ENCODE measurements at regions not wholly inside any gene's neighbourhood (a gene's known extent, or its start where the extent isn't known, plus 50 kb on each side); places are given as distances from the start of the nearest gene placed in this dataset.

GRCh38 chr5:33371660-33372059 is 69.1 kb upstream of the TARS1 start:
- no peak for TF ChIP-seq CTCF (IDR thresholded peaks at IDR 0.05)
- H3K9me3 ChIP-seq = no peaks in the 10 kb centered on the region
- no peaks in the 10 kb centered on the region for H3K36me3 ChIP-seq
- H3K27me3 ChIP-seq = no peaks in the 10 kb centered on the region
- no peak overlapping the region for H3K27ac ChIP-seq
- peaks cover 0 to 11% of the 10 kb centered on the region in 2 donors for H3K4me1 ChIP-seq
- intact Hi-C loops (cut with DNase I) = no loop called here
- DNase-seq (ENCODE audit: low spot score in 2 of 2) = no peak
- H3K4me3 ChIP-seq = no peak overlapping the region

- H3K4me3 ChIP-seq = no peak overlapping the region
- no peaks in the 10 kb centered on the region for H3K27me3 ChIP-seq
- intact Hi-C loops (cut with DNase I) = no loop called here
- H3K9me3 ChIP-seq = no peaks in the 10 kb centered on the region
- H3K4me1 ChIP-seq = peaks cover 0 to 11% of the 10 kb centered on the region in 2 donors
- TF ChIP-seq CTCF (IDR thresholded peaks at IDR 0.05) = no peak
- no peak overlapping the region for H3K27ac ChIP-seq
- no peak for DNase-seq (ENCODE audit: low spot score in 2 of 2)
- no peaks in the 10 kb centered on the region for H3K36me3 ChIP-seq
Measured at GRCh38 chr5:33372721-33373472, 67.9 kb upstream of the TARS1 start.

- Histone ChIP-seq H3K9me3 (no peaks in the 10 kb centered on the region), H3K27me3 (no peaks in the 10 kb centered on the region), H3K27ac (no peak overlapping the region), H3K4me3 (no peak overlapping the region), H3K36me3 (no peaks in the 10 kb centered on the region), H3K4me1 (no peaks in the 10 kb centered on the region)
- DNase-seq (ENCODE audit: low spot score in 2 of 2) = no peak
- TF ChIP-seq CTCF (IDR thresholded peaks at IDR 0.05) = no peak
- intact Hi-C loops (cut with DNase I) = loop anchor here (5.0 kb wide), 1 partner anchor 131 kb away; no protein-coding TSS in a partner anchor
Measured at GRCh38 chr5:33375900-33376299, 64.9 kb upstream of the TARS1 start.

- no peak overlapping the region for H3K27ac ChIP-seq
- DNase-seq (ENCODE audit: low spot score in 2 of 2) = no peak
- intact Hi-C loops (cut with DNase I) = loop anchor here (5.0 kb wide), 1 partner anchor 128 kb away; no protein-coding TSS in a partner anchor
- no peak overlapping the region for H3K4me3 ChIP-seq
- no peaks in the 10 kb centered on the region for H3K27me3 ChIP-seq
- peak in 2 of 3 experiments; percentile 34 to 45 for TF ChIP-seq CTCF (IDR thresholded peaks at IDR 0.05)
- no peaks in the 10 kb centered on the region for H3K4me1 ChIP-seq
- no peaks in the 10 kb centered on the region for H3K36me3 ChIP-seq
- no peaks in the 10 kb centered on the region for H3K9me3 ChIP-seq
Measured at GRCh38 chr5:33379757-33380156, 61.0 kb upstream of the TARS1 start.

GRCh38 chr5:33381243-33381642 is 59.5 kb upstream of the TARS1 start:
- no peaks in the 10 kb centered on the region for H3K36me3 ChIP-seq
- no peaks in the 10 kb centered on the region for H3K27me3 ChIP-seq
- TF ChIP-seq CTCF (IDR thresholded peaks at IDR 0.05) = no peak
- no peak for DNase-seq (ENCODE audit: low spot score in 2 of 2)
- intact Hi-C loops (cut with DNase I) = no loop called here
- no peak overlapping the region for H3K4me3 ChIP-seq
- peaks cover 0 to 3% of the 10 kb centered on the region in 2 donors for H3K9me3 ChIP-seq
- no peak overlapping the region for H3K27ac ChIP-seq
- H3K4me1 ChIP-seq = no peaks in the 10 kb centered on the region

All from ascending aorta (tissue), 2 donors.